ENCODE measurements at regions not wholly inside any gene's neighbourhood (a gene's known extent, or its start where the extent isn't known, plus 50 kb on each side); places are given as distances from the start of the nearest gene placed in this dataset.
"Not testable (repeated sequence)": the region's sequence is repeated elsewhere in the genome, so short reads cannot be mapped to it uniquely, and the experiment has no call there.

GRCh38 chr3:20462723-20463122 is 276.7 kb upstream of the SGO1 start:
- peak; percentile 3 for DNase-seq

GRCh38 chr3:20462226-20462625 is 276.2 kb upstream of the SGO1 start:
- peak; percentile 13 for DNase-seq

GRCh38 chr3:20458994-20459716 is 273.1 kb upstream of the SGO1 start:
- DNase-seq = peak; percentile 5

GRCh38 chr3:20456511-20456910 is 270.5 kb upstream of the SGO1 start:
- DNase-seq = no peak

GRCh38 chr3:20451170-20451569 is 265.2 kb upstream of the SGO1 start:
- DNase-seq = no peak

- no peak for DNase-seq
Observed at GRCh38 chr3:20450611-20451010, 264.6 kb upstream of the SGO1 start.

GRCh38 chr3:20442846-20443245 is 256.8 kb upstream of the SGO1 start:
- DNase-seq = no peak

GRCh38 chr3:20427268-20427667 is 241.3 kb upstream of the SGO1 start:
- not testable (repeated sequence) for DNase-seq

GRCh38 chr3:20425138-20425537 is 239.1 kb upstream of the SGO1 start:
- no peak for DNase-seq

GRCh38 chr3:20424086-20424485 is 238.1 kb upstream of the SGO1 start:
- no peak for DNase-seq

- no peak for DNase-seq
Observed at GRCh38 chr3:20422391-20422790, 236.4 kb upstream of the SGO1 start.

GRCh38 chr3:20417388-20418108 is 231.5 kb upstream of the SGO1 start:
- DNase-seq = no peak

GRCh38 chr3:20406611-20407011 is 220.6 kb upstream of the SGO1 start:
- DNase-seq = peak; percentile 75

- peak; percentile 86 for DNase-seq
Observed at GRCh38 chr3:20405744-20406143, 219.7 kb upstream of the SGO1 start.

GRCh38 chr3:20405231-20405630 is 219.2 kb upstream of the SGO1 start:
- DNase-seq = no peak

GRCh38 chr3:20404741-20405100 is 218.7 kb upstream of the SGO1 start:
- DNase-seq = no peak

GRCh38 chr3:20403986-20404740 is 218.2 kb upstream of the SGO1 start:
- no peak for DNase-seq

- peak; percentile 26 for DNase-seq
Observed at GRCh38 chr3:20401253-20401652, 215.2 kb upstream of the SGO1 start.

GRCh38 chr3:20400686-20401085 is 214.7 kb upstream of the SGO1 start:
- DNase-seq = no peak

- no peak for DNase-seq
Observed at GRCh38 chr3:20400281-20400680, 214.3 kb upstream of the SGO1 start.

GRCh38 chr3:20396335-20396734 is 210.3 kb upstream of the SGO1 start:
- DNase-seq = no peak

- DNase-seq = no peak
Observed at GRCh38 chr3:20395692-20396091, 209.7 kb upstream of the SGO1 start.

- no peak for DNase-seq
Observed at GRCh38 chr3:20394243-20394642, 208.2 kb upstream of the SGO1 start.

- no peak for DNase-seq
Observed at GRCh38 chr3:20391644-20392043, 205.6 kb upstream of the SGO1 start.
